ENCODE measurements at regions not wholly inside any gene's neighbourhood (a gene's known extent, or its start where the extent isn't known, plus 50 kb on each side); places are given as distances from the start of the nearest gene placed in this dataset.
"Not testable (repeated sequence)": the region's sequence is repeated elsewhere in the genome, so short reads cannot be mapped to it uniquely, and the experiment has no call there.

- H3K36me3 Mint-ChIP-seq; H3K4me1 Mint-ChIP-seq (ENCODE audit: low read depth); intact Hi-C loops (cut with micrococcal nuclease); H3K4me3 Mint-ChIP-seq; POLR2A ChIA-PET; H3K27me3 Mint-ChIP-seq; CTCF ChIA-PET; H3K27ac Mint-ChIP-seq; H3K9me3 Mint-ChIP-seq; DNase-seq: not testable (repeated sequence)
These were observed 211.9 kb downstream of the DMRTA1 start for GRCh38 chr9:22658484-22658883.

GRCh38 chr9:22682536-22682935, 235.9 kb downstream of the DMRTA1 start:
- Mint-ChIP-seq H3K27ac (no peak overlapping the region), H3K4me1 (ENCODE audit: low read depth) (peaks cover 8% of the 10 kb centered on the region), H3K4me3 (no peak overlapping the region), H3K27me3 (no peaks in the 10 kb centered on the region), H3K36me3 (no peaks in the 10 kb centered on the region), H3K9me3 (peaks cover 7% of the 10 kb centered on the region)
- CTCF ChIA-PET: no interaction called here
- DNase-seq: no peak
- POLR2A ChIA-PET: no interaction called here
- intact Hi-C loops (cut with micrococcal nuclease): no loop called here

GRCh38 chr9:22682961-22683699, 236.5 kb downstream of the DMRTA1 start:
- no peak for DNase-seq
- ChIA-PET CTCF (no interaction called here), POLR2A (no interaction called here)
- Mint-ChIP-seq H3K27me3 (no peaks in the 10 kb centered on the region), H3K36me3 (no peaks in the 10 kb centered on the region), H3K4me3 (no peak overlapping the region), H3K4me1 (ENCODE audit: low read depth) (peaks cover 8% of the 10 kb centered on the region), H3K27ac (no peak overlapping the region), H3K9me3 (peaks cover 7% of the 10 kb centered on the region)
- intact Hi-C loops (cut with micrococcal nuclease): no loop called here

- Mint-ChIP-seq H3K27me3 (no peaks in the 10 kb centered on the region), H3K36me3 (no peaks in the 10 kb centered on the region), H3K9me3 (peaks cover 11% of the 10 kb centered on the region), H3K4me1 (ENCODE audit: low read depth) (peaks cover 8% of the 10 kb centered on the region), H3K4me3 (no peak overlapping the region), H3K27ac (no peak overlapping the region)
- no peak for DNase-seq
- intact Hi-C loops (cut with micrococcal nuclease): no loop called here
- CTCF ChIA-PET: no interaction called here
- POLR2A ChIA-PET: no interaction called here
These were observed 237.1 kb downstream of the DMRTA1 start for GRCh38 chr9:22683700-22684075.

GRCh38 chr9:22693156-22693555, 246.5 kb downstream of the DMRTA1 start:
- POLR2A ChIA-PET: no interaction called here
- Mint-ChIP-seq H3K9me3 (peaks cover 14% of the 10 kb centered on the region), H3K27ac (no peak overlapping the region), H3K4me1 (ENCODE audit: low read depth) (no peaks in the 10 kb centered on the region), H3K4me3 (no peak overlapping the region), H3K36me3 (no peaks in the 10 kb centered on the region), H3K27me3 (no peaks in the 10 kb centered on the region)
- no peak for DNase-seq
- intact Hi-C loops (cut with micrococcal nuclease): no loop called here
- CTCF ChIA-PET: no interaction called here

GRCh38 chr9:22700171-22700570, 253.5 kb downstream of the DMRTA1 start:
- Mint-ChIP-seq H3K27ac (no peak overlapping the region), H3K9me3 (peaks cover 3% of the 10 kb centered on the region), H3K4me3 (no peak overlapping the region), H3K36me3 (no peaks in the 10 kb centered on the region), H3K27me3 (no peaks in the 10 kb centered on the region), H3K4me1 (ENCODE audit: low read depth) (no peaks in the 10 kb centered on the region)
- intact Hi-C loops (cut with micrococcal nuclease): no loop called here
- ChIA-PET POLR2A (no interaction called here), CTCF (no interaction called here)
- no peak for DNase-seq

- intact Hi-C loops (cut with micrococcal nuclease): no loop called here
- Mint-ChIP-seq H3K4me3 (no peak overlapping the region), H3K36me3 (no peaks in the 10 kb centered on the region), H3K4me1 (ENCODE audit: low read depth) (no peaks in the 10 kb centered on the region), H3K9me3 (peaks cover 2% of the 10 kb centered on the region), H3K27me3 (no peaks in the 10 kb centered on the region), H3K27ac (no peak overlapping the region)
- ChIA-PET POLR2A (no interaction called here), CTCF (no interaction called here)
- no peak for DNase-seq
These were observed 272.0 kb downstream of the DMRTA1 start for GRCh38 chr9:22718653-22719052.

GRCh38 chr9:22722492-22722891, 275.9 kb downstream of the DMRTA1 start:
- CTCF ChIA-PET: no interaction called here
- intact Hi-C loops (cut with micrococcal nuclease): no loop called here
- POLR2A ChIA-PET: no interaction called here
- H3K36me3 Mint-ChIP-seq: no peaks in the 10 kb centered on the region
- no peaks in the 10 kb centered on the region for H3K4me1 Mint-ChIP-seq (ENCODE audit: low read depth)
- no peak for DNase-seq
- H3K9me3 Mint-ChIP-seq: peaks cover 6% of the 10 kb centered on the region
- H3K27ac Mint-ChIP-seq: no peak overlapping the region
- H3K4me3 Mint-ChIP-seq: no peak overlapping the region
- no peaks in the 10 kb centered on the region for H3K27me3 Mint-ChIP-seq

GRCh38 chr9:22731786-22732185, 285.2 kb downstream of the DMRTA1 start:
- no peaks in the 10 kb centered on the region for H3K36me3 Mint-ChIP-seq
- DNase-seq: no peak
- intact Hi-C loops (cut with micrococcal nuclease): no loop called here
- peaks cover 8% of the 10 kb centered on the region for H3K9me3 Mint-ChIP-seq
- no peaks in the 10 kb centered on the region for H3K27me3 Mint-ChIP-seq
- CTCF ChIA-PET: no interaction called here
- H3K27ac Mint-ChIP-seq: no peak overlapping the region
- no peaks in the 10 kb centered on the region for H3K4me1 Mint-ChIP-seq (ENCODE audit: low read depth)
- POLR2A ChIA-PET: no interaction called here
- no peak overlapping the region for H3K4me3 Mint-ChIP-seq

GRCh38 chr9:22739712-22740111, 293.1 kb downstream of the DMRTA1 start:
- Mint-ChIP-seq H3K9me3 (peaks cover 8% of the 10 kb centered on the region), H3K27me3 (no peaks in the 10 kb centered on the region), H3K36me3 (no peaks in the 10 kb centered on the region), H3K4me1 (ENCODE audit: low read depth) (no peaks in the 10 kb centered on the region), H3K4me3 (no peak overlapping the region), H3K27ac (no peak overlapping the region)
- no peak for DNase-seq
- POLR2A ChIA-PET: no interaction called here
- intact Hi-C loops (cut with micrococcal nuclease): no loop called here
- CTCF ChIA-PET: no interaction called here

GRCh38 chr9:22740781-22741180, 294.2 kb downstream of the DMRTA1 start:
- H3K9me3 Mint-ChIP-seq: peaks cover 8% of the 10 kb centered on the region
- DNase-seq: no peak
- ChIA-PET CTCF (no interaction called here), POLR2A (no interaction called here)
- H3K27ac Mint-ChIP-seq: no peak overlapping the region
- H3K36me3 Mint-ChIP-seq: no peaks in the 10 kb centered on the region
- H3K4me1 Mint-ChIP-seq (ENCODE audit: low read depth): no peaks in the 10 kb centered on the region
- H3K4me3 Mint-ChIP-seq: no peak overlapping the region
- intact Hi-C loops (cut with micrococcal nuclease): no loop called here
- H3K27me3 Mint-ChIP-seq: no peaks in the 10 kb centered on the region

GRCh38 chr9:22742401-22742800, 295.8 kb downstream of the DMRTA1 start:
- H3K4me1 Mint-ChIP-seq (ENCODE audit: low read depth): no peaks in the 10 kb centered on the region
- intact Hi-C loops (cut with micrococcal nuclease): no loop called here
- H3K4me3 Mint-ChIP-seq: no peak overlapping the region
- peaks cover 5% of the 10 kb centered on the region for H3K9me3 Mint-ChIP-seq
- CTCF ChIA-PET: no interaction called here
- DNase-seq: no peak
- POLR2A ChIA-PET: no interaction called here
- H3K27ac Mint-ChIP-seq: no peak overlapping the region
- H3K27me3 Mint-ChIP-seq: no peaks in the 10 kb centered on the region
- no peaks in the 10 kb centered on the region for H3K36me3 Mint-ChIP-seq

- Mint-ChIP-seq H3K27me3 (no peaks in the 10 kb centered on the region), H3K4me3 (no peak overlapping the region), H3K4me1 (ENCODE audit: low read depth) (no peaks in the 10 kb centered on the region), H3K9me3 (no peaks in the 10 kb centered on the region), H3K27ac (no peak overlapping the region), H3K36me3 (no peaks in the 10 kb centered on the region)
- ChIA-PET POLR2A (no interaction called here), CTCF (no interaction called here)
- intact Hi-C loops (cut with micrococcal nuclease): no loop called here
- no peak for DNase-seq
These were observed 327.0 kb downstream of the DMRTA1 start for GRCh38 chr9:22773501-22774220.

Measured in activated CD4-positive, alpha-beta memory T cell treated with anti-CD3 and anti-CD28 coated beads for 36 hours (primary cell).